GM18502 (cell line): ENCODE measurements at regions not wholly inside any gene's neighbourhood (a gene's known extent, or its start where the extent isn't known, plus 50 kb on each side); places are given as distances from the start of the nearest gene placed in this dataset.

Experiments used
- ATAC-seq: cut with Tn5 transposase; IDR thresholded peaks from one replicate; pipeline ENCODE4 v1.9.1; 2021; ENCODE audit warnings: mild to moderate bottlenecking; ENCODE audit not compliant: unreplicated experiment, poor library complexity

DNA sequence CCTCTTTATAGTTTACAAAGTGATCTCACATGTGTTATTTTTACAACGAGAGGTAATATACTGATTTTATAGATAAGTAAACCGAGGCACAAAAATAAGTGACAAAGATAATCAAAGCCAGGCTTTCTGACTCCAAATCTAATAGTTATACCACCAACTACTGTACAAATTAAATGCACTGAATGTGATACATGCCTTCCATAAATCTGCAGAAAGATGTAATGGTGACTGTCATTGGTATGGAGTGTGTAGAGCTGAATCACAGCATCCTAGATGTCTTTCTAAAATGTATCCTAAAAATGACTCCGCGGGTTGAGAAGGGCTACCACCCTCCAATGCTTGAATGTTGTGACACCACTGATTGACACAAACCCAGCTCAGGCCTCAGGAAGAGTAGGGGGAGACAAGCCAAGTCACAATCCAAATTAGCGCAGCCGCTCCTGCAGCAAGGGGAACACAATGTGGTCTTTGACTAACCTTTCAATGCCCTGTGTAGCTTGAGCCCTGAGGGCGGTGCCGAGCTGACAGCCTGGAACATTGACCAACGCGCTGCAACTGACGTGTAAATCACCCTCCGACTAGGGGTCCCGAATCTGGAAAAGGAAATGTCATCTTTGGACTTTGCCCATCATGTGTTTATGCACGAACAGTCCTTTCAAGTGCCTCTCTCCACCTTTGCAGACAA lies 136.8 kb downstream of the OLIG3 start:
- ATAC-seq = no peak

DNA sequence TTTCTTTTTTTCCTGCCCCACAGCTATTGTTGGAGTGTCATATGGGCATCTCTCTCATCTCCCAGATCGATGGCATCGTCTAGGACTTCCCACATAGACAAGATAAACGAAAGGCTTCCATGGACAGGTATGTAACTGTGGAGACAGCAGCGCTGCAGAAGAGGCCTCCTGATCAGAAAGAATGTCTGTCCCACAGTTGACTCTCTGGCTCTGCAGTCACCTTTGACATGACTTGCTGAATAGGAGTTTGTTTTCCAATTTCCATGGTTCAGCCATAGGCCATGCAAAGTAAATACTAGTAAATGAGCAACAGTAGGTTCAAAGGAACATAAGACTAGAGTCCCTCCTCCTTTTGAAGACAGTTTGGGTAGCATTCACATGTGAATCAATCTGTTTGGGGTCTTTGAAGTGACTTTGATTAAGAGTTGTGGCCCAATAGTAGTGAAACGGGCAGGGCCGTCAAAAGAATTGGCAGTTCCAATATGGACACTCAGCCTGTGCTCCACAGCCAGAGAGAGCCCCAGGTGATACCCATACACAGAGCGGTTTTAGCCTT lies 134.7 kb upstream of the IFNGR1 start:
- ATAC-seq = no peak

DNA sequence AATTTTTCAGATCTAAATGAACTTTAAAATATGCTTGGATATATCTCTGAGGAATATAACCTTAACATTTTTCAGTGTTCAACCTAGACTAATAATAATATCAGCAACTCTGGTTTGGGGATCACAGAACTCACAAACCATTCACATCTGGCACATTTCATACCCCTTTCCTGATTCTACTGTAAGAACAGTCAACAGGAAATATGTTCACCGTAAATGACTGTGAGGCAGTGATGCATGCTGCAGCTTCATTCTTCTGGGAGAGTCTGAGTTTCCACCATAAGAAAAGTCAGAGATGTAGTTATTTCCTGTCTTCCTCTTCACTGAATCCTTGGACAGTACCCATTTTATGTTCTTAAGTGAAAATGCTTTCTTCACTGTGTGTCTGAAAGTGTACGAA lies 134.2 kb upstream of the IFNGR1 start:
- ATAC-seq = no peak

DNA sequence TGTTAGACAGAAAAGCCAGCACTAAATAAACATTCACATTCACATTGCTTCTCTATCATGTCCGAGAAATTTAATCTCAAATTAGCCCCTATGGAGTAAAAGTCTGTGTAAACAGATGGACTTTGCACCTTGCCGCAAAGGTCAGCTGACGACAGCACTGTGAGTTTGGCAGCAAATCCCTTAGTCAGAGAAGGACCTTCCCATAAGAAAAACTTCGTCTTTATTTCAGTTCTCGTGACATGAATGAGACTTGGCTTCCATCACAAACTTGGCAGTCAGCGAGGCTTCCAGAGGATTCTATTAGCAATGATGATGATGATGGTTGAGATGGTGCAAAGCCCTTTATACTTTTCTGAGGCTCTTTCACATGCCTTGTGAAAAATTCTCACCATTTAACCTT lies 133.7 kb upstream of the IFNGR1 start:
- no peak for ATAC-seq

DNA sequence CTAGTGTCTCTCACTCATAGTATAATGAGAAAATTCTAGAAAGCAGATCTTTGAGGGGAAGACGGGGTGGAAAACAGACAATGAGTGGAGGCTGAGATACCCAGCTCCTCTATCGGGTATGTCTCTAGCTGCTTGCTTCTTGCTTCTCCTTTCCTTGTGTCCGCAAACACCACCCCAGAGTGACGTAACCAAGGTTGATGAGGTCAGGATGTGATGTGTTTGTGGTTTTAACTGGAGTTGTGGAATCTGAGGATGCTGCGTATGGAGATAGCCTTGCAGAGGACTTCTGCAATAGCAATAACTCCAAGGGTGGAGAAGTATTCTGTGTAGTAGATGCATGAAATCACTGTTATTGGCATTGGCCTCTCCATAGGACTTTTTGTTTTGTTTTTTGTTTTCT lies 132.7 kb upstream of the IFNGR1 start:
- ATAC-seq = no peak

DNA sequence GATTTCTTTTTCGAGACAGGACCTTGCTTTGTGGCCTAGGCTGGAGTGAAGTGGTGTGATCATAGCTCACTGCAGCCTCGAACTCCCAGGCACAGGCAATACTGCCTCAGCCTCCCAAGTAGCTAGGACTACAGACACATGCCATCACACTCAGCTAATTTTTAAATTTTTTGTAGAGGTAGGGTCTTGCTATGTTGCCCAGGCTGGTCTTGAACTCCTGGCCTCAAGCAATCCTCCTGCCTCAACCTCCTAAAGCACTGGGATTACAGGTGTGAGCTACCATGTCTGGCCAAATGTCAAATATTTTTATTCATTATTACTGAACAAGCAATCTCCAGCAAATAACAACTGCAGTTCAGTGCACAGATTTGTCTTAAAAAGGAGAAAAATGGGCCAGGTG lies 131.7 kb upstream of the IFNGR1 start:
- ATAC-seq = no peak

DNA sequence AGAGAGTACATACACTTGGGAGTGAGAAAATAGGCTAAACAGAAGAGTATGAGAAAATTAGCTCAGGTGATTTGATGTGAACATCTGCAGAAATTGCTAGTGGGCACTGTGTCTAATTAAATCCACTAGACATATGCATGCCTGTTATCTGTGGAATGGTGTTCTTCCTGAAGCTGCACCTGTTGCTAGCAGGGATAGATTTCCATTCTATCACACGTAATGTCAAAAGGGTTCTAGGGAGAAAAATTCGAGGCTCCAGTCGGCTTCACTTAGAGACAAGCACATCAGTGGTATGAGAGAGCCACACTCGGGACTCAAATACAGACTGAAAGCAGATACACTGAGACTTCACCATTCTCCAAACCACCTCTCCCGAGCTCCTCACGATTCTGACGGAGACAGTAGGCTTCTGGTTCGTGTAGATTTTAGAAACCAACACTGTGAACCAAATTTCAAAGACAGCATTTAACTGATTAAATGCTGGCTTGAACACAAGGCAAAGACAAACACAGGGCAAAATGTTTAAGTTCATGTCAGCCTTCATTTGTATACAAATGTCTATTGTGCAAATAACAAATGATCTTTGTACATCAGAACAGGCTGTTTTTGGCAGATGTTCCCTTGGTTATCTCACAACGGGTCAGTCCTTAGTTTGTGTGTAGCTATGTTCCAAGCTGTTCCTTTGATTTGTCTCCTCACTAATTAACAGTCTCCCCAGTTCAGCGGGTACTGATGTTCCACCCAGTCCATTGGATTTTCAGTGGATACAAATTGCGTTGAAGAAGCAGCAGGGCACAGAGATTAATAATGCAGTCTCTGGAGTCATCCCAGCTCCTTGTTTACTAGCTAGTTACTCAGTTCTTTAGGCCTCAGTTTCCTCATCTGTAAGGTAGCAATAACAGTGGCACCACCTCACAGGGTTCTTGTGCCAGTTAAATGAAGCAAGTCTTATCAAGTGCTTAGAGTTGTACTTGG lies 131.0 kb upstream of the IFNGR1 start:
- no peak for ATAC-seq

DNA sequence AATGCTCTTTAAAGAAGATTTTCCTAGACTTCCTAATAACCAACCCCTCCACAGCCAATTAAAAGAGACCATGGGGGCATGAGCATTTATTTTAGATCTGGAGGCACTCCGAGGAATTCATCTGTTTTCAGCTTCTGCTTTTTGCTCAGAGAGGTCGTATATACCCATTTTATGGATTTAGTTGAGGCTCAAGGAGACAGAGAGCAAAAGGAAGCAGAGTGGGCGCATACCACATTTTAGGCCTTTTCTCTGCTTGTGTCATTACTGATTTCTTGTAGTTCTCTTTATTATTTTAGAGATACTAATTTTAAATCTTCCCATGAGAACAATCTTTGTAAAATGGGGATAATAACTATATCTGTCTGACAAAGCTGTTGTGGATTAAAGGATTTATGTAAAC lies 129.6 kb upstream of the IFNGR1 start:
- ATAC-seq = no peak

DNA sequence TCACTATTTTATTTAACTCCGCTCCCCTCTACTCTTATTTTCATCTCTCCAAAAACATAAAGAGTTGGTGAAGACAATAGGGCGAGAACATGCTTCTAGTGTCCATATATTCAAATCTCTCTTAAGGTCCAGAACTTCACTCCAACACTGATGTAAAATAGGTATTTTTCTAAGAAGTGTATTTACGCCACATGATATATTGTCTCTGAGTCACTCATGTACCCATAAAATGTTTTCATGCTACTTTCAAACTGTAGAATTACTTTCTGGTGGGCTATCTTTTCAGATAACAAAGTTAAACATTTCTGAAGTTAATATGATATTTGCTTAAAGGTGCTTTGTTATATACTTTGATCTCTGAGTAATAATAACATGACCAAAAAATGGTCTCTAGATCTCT lies 124.1 kb upstream of the IFNGR1 start:
- no peak for ATAC-seq

DNA sequence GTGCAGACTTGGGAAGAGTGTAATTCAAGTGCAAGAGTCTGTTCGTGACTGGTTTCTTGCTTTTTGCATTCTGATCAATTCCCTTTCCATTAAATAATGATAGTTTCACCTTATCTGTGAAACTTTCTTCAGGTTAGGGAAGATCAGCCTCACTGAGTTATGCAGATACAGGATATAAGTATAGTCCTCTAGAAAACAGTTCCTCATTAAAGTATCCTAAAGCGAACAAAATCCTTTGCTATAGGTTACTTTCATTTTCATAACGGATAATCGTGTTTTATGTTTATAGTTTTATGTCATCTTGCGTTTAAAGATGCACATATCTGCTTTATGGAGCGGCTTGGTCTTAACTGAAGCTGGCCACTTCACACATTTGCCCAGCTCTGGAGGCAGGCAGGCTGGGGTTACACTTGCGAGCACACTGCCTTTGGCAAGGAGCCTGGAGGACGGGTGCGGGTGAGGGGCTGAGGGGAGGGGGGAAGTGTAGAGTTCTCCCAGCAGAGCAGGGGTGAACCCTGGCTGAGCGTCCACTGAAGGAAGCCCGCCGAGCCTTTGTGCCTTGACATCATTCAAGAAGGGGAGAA lies 123.5 kb upstream of the IFNGR1 start:
- ATAC-seq = no peak

DNA sequence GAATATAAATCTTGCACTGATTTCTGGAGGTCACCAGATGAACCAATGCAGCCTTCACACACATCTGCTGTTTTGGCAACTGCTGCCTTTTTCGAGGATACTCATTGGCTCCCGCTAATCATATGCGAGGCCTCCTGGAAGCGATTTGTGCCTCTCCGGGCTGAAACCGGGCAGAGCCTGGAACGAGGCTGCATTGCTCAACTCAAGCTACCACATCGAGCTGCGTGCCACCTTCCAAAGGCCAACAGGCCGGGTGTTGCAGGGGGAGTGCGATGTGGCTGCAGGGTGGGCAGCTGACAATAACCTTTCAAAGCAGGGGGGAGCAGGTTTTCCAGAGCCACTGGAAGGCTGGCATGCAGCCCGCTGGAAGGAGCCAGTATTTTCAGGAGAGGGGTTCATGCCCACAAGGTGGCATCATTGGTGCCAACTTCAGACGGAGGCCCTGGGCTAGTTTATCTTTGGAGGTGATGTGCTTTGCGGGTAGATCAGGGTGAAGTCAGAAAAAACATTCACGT lies 122.6 kb upstream of the IFNGR1 start:
- ATAC-seq = no peak

DNA sequence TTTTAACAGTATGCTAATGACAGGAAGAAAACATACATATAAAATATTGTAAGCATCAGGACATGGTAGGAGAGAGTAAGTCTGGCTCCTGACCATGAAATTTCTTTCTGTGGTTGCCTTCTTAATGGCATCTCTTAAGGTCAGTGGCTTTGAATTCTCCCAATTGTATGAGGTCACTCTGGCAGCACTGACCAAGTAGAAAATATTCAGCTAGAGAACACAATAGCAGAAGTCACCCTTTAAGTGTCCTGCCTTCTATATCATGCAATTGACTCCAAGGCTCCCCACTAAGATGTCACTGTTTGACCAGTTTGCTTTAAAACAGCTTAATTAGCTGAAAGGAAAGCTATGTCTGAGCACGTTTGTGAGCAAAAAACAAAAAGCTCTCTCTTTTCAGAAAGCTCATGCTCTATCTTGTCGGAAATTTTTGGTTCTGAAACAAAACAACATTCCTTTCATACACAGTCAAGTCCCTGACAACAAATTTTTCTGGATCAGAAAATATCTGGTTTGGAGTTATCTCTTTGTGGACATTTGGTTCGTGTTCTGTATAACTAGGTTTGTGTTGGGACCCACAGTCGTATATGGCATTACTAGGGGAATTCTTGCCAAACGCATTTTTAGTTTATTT lies 120.9 kb upstream of the IFNGR1 start:
- ATAC-seq = no peak

DNA sequence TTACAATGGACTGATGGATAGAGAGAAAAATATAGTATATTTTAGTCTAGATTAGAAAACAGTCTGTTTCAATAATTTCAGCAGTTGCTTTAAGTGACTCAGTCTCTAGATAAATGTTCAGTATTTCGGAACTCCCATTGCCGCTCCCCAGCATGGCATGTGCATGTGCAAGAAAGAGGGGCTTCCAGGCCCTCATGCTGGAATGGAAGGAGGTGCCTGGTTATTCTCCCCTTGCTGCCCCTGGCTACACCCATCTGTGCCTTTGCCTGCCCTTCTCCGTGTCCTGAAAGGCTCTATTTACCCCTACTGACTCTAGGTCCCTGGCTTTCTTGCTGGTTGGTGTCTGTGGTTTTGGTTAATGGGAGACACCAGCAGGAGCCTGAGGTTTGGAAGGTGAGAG lies 115.7 kb upstream of the IFNGR1 start:
- no peak for ATAC-seq

DNA sequence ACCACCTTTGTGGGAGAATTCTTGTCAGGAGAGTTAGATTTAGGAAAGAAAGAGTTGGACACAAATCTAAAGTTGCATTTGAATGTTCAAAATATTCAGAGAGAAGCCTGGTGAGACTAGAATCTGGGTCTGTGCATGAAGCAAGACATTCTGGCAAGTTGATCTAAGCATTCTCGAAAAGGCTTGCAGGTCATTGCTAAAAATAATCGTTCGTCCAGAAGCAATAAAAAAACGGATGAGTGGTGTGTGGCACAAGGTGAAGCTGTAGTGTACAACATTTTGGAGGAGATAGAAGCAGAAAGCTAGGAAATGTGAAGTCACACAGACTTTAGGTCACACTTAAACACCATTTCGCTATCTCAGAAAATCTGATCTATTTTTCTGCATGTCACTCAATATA lies 114.9 kb upstream of the IFNGR1 start:
- ATAC-seq = no peak

DNA sequence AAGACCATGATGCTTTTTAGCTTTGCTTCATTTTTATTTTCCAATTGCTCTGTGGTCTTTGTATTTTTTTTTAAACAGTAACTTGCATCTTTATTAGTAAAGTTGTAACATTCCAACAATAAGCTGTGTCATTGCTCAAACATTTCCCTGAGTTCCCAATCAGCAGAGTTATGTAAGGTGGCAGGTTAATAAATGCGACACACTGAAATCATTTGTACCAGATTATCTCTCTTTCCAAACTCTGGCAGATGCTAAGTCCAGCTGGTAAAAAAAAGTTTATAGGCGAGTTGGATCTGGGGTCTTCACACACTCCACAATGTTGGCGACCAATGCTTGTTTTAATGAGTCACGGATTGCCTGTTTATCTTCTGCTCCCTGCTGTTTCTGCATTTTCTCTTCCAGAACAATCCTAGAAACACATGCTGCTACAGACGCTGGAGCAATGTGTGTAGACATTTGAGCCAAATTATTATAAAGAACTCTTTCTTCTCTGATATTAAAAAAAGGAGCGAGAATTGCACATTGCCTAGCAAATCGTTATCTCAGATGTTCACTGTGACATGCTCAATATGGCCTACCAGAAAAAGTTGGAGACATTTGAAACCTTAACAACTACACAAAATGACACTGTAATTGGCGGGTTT lies 113.6 kb upstream of the IFNGR1 start:
- ATAC-seq = no peak

DNA sequence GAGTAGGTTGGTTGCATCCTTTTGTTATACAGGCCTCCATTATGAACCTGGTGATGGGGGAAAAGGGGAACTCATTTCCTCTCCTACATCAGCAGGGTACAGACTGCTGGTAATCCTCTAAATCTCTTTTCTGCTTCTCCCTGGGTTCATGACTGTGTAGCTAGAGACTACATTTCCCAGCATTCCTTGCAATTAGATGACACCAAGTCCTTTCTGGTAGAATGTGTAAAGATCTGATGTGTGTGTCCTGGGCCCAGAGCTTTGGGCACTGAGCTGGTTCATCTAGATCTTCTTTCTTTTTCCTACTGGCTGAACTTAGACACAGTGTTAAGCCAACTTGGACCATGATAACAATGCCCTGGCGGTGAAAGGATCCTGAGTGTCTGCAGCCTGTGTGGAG lies 104.7 kb upstream of the IFNGR1 start:
- no peak for ATAC-seq

DNA sequence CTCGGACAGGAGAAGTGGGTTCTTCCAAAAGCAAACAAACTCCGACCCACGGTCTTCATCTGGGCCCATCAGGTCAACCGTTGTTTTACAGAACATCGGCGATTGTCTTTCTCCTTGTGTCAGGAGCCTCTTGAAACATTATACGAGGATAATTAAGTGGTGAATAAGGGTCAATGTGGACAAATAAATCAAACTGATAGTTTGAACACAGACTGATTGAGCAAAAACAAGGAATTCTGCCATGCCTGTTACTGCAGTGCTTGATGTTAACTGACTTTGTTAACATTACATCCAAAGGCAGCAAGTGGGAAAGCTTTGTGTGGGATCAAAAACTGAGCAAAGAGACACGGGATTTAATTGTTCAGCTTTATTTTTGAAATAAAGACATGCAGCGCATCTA lies 101.1 kb upstream of the IFNGR1 start:
- ATAC-seq = no peak

DNA sequence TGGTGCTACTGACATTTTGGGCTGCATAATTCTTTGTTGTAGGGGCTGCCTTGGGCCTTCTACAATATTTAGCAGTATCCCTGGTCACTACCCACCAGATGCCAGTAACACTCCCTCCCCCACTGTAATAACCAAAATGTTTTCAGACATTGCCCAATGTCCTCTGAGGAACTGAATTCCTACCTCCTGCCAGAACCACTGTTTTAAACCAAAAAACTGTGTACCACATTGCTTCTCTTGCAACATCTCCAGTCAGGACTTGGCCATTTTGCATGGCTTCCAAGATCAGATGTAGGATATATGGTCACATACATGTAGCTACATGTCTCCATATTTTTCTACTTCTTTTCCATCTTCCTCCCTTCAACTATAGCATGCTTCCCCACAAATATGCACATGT lies 97.4 kb upstream of the IFNGR1 start:
- no peak for ATAC-seq

DNA sequence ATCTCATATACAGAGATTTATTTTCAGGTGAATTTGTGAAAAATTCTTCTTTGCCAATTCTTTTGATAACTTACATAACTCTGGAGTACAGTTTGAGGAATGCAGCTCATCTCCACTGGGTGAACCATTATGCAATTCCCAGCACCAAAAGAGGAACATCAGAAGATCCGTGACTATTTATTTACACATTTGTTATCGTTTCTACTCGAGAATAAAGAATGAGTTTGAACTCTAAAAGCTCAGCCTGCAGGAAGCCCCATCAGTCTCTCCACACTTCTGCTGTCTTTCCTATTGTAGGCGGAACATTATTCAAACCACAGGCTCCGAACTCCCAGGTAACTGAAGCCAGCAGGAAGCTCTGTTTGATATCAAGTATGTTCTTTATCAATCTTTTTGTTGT lies 95.9 kb upstream of the IFNGR1 start:
- ATAC-seq = no peak
